Osteocyte (in vitro differentiated cells): ENCODE measurements at regions not wholly inside any gene's neighbourhood (a gene's known extent, or its start where the extent isn't known, plus 50 kb on each side); places are given as distances from the start of the nearest gene placed in this dataset.

Experiments used
- DNase-seq: peaks from one replicate; pipeline ENCODE4 v3.0.0; 2021; ENCODE audit warnings: mixed read lengths; ENCODE audit not compliant: unreplicated experiment; ENCODE audit errors: extremely low spot score
- H3K27ac Mint-ChIP-seq: one replicate; pipeline ENCODE4 v1.8.0; 2021; ENCODE audit warnings: mild to moderate bottlenecking, mixed read lengths; ENCODE audit not compliant: unreplicated experiment
- H3K27me3 Mint-ChIP-seq: one replicate; pipeline ENCODE4 v1.8.0; 2021; ENCODE audit warnings: mixed read lengths; ENCODE audit not compliant: unreplicated experiment
- H3K36me3 Mint-ChIP-seq: one replicate; pipeline ENCODE4 v1.8.0; 2021; ENCODE audit warnings: mixed read lengths; ENCODE audit not compliant: unreplicated experiment
- H3K4me1 Mint-ChIP-seq: one replicate; pipeline ENCODE4 v1.8.0; 2021; ENCODE audit warnings: mixed read lengths; ENCODE audit not compliant: unreplicated experiment
- H3K4me3 Mint-ChIP-seq: one replicate; pipeline ENCODE4 v1.8.0; 2021; ENCODE audit warnings: mild to moderate bottlenecking, moderate library complexity, mixed read lengths; ENCODE audit not compliant: unreplicated experiment
- H3K9me3 Mint-ChIP-seq: one replicate; pipeline ENCODE4 v1.8.0; 2021; ENCODE audit warnings: mixed read lengths; ENCODE audit not compliant: unreplicated experiment
- TF ChIP-seq, protein P1 (sequence below): fragments of 200-600 bp; sonication (generic); IDR thresholded peaks from 2 replicates; pipeline ENCODE4 v1.5.0; 2021; ENCODE audit warnings: antibody characterized with exemption, mild to moderate bottlenecking, moderate library complexity

DNA sequence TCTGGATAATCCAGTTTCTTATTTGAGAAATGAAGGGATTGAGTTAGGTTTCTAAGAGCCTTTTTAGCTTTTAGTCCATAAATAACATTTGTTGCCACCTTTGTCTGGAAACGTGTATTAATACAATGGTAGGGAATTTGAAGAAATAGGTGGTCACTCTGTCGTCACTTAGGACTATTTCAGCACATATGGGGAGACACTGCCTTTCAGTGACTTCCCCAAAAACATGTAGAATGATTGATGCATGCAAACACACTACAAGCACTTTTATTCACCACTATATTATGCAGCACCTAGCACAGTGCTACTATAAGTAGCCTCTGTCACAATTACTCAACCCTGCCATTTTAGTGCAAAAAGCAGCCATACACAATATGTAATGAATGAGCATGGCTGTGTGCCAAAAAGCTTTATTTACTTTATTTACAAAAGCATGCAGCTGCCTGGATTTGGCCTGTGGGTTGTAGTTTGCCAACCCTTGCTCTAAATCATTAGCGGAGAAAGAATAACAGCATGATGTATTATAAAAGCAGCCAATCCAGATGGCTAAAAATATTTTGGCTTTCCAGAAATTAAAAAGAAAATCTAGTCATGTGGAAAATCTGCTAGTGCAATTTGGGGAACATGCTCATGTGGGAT is 154.2 kb upstream of the HMHB1 start:
- Mint-ChIP-seq H3K27me3 (no peaks in the 10 kb centered on the region), H3K36me3 (no peaks in the 10 kb centered on the region), H3K4me1 (peaks cover 10% of the 10 kb centered on the region), H3K4me3 (no peak overlapping the region), H3K9me3 (peaks cover 3% of the 10 kb centered on the region), H3K27ac (no peak overlapping the region)
- DNase-seq = no peak
- TF ChIP-seq, protein P1, sequence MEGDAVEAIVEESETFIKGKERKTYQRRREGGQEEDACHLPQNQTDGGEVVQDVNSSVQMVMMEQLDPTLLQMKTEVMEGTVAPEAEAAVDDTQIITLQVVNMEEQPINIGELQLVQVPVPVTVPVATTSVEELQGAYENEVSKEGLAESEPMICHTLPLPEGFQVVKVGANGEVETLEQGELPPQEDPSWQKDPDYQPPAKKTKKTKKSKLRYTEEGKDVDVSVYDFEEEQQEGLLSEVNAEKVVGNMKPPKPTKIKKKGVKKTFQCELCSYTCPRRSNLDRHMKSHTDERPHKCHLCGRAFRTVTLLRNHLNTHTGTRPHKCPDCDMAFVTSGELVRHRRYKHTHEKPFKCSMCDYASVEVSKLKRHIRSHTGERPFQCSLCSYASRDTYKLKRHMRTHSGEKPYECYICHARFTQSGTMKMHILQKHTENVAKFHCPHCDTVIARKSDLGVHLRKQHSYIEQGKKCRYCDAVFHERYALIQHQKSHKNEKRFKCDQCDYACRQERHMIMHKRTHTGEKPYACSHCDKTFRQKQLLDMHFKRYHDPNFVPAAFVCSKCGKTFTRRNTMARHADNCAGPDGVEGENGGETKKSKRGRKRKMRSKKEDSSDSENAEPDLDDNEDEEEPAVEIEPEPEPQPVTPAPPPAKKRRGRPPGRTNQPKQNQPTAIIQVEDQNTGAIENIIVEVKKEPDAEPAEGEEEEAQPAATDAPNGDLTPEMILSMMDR = no peak

DNA sequence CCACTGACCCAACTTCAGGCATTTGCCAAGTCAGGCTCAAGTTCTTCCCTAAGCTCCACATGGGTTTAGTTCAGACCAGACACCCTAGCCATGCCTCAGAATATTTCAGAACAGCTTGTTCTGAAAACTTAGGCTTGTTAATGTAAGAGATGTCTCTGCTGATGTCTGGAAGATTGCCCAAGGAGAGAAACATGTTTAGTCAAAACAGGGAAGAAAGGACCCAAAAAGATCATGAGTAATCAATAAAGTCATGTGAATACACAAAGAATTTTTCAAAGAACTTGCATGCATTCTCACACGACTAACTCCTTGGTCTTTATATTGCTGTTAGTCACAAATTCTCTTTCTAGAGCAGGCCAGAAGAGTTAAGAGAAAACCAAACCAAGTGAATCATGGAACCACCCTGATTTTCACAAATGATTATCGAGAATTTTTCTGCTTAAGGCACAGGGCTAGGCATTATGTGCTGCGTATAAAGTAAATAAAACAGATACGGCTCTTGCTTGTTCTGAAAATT is 158.1 kb upstream of the HMHB1 start:
- Mint-ChIP-seq H3K27ac (no peak overlapping the region), H3K9me3 (peaks cover 3% of the 10 kb centered on the region), H3K4me1 (peaks cover 2% of the 10 kb centered on the region), H3K4me3 (no peak overlapping the region), H3K36me3 (no peaks in the 10 kb centered on the region), H3K27me3 (no peaks in the 10 kb centered on the region)
- DNase-seq = no peak
- TF ChIP-seq, protein P1 = no peak

DNA sequence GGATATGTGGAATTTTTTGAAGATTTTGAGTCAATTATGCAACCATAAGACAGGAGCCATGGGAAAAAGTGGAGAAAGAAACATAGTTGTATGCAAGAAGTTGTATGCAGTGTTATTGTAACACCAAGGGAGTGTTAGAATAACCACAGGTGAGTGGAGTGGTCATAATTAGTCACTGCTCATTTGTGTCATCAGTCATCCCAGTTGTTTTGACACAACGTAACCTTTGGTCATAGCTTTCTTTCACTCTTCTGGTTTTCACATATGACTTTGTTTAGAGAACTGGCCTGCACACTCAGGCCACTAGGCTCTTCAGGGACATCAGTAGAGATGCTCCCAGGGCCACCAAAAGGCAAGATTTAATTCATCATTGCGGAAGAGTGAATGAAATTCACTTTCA is 158.7 kb upstream of the HMHB1 start:
- no peaks in the 10 kb centered on the region for H3K36me3 Mint-ChIP-seq
- TF ChIP-seq, protein P1 = no peak
- H3K27me3 Mint-ChIP-seq = no peaks in the 10 kb centered on the region

DNA sequence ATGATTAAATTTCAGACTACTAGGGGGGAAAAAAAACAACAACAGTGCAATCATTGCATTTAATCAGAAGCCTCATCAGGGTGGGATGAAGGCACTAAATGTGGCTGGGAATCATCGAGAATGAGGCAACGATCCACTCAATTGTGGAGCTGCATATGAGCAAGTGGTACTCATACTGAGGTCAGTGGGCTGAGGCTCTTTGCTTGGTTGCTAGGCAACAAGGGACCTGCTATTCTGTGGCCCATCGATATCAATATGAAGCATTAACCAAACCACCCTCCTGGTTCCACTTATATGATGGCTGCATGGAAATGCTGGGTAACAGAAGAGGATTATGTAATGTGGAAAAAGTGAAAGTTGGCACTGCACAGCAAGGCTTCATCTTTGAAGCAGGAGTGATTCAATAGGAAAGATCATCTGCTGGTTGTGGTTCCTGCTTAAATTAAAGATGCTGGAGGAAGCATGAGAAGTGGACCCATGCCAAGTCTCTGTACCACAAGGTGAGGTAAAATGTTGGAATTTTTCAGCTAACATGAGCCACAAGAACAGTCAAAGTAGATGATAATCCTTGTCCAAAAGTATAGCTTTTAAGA is 159.8 kb upstream of the HMHB1 start:
- Mint-ChIP-seq H3K27ac (no peak overlapping the region), H3K36me3 (no peaks in the 10 kb centered on the region), H3K4me3 (no peak overlapping the region), H3K27me3 (no peaks in the 10 kb centered on the region), H3K4me1 (peaks cover 2% of the 10 kb centered on the region), H3K9me3 (peaks cover 3% of the 10 kb centered on the region)
- no peak for DNase-seq
- TF ChIP-seq, protein P1 = no peak

More for the DNA sequence above, 158.7 kb upstream of the HMHB1 start:
- Mint-ChIP-seq H3K4me1 (peaks cover 2% of the 10 kb centered on the region), H3K27ac (no peak overlapping the region), H3K9me3 (peaks cover 3% of the 10 kb centered on the region), H3K4me3 (no peak overlapping the region)
- no peak for DNase-seq

DNA sequence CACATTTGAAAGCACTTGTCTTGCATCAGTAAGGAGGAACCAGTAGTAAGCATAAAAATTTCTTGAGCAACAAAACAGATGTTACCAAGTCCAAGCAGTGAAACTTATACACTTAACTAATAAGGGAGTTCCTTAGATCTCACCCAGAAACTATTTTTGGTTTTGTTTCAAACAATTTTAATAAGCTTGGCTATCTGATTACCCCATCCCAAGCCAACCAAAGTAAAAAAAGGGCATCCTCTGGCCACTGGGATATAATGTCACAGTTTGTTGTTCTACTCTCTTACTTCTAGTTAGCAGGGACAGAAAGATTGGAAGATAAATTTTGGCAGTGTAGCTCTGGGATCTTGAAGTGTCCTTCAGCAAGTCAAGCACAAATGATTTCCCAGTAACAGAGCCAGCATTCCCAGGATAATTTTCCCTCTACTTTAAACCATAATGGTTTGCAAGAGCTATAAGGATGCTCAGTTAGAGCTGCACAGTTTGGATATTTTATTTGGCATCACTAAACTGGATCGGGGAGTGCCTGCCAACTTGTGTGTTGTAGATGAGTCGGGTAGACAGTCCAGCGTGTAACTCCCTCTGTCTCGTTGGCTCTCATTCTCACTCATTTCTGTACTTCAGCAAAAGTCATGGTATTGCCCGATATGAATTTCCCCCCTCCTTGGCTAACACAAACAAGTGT is 161.9 kb upstream of the HMHB1 start:
- H3K27ac Mint-ChIP-seq = no peak overlapping the region
- peaks cover 2% of the 10 kb centered on the region for H3K4me1 Mint-ChIP-seq
- DNase-seq = no peak
- H3K27me3 Mint-ChIP-seq = no peaks in the 10 kb centered on the region
- no peak overlapping the region for H3K4me3 Mint-ChIP-seq
- TF ChIP-seq, protein P1 = no peak
- H3K9me3 Mint-ChIP-seq = peaks cover 3% of the 10 kb centered on the region
- H3K36me3 Mint-ChIP-seq = no peaks in the 10 kb centered on the region
